ENCODE measurements at regions not wholly inside any gene's neighbourhood (a gene's known extent, or its start where the extent isn't known, plus 50 kb on each side); places are given as distances from the start of the nearest gene placed in this dataset.
"Not testable (repeated sequence)": the region's sequence is repeated elsewhere in the genome, so short reads cannot be mapped to it uniquely, and the experiment has no call there.

- DNase-seq (ENCODE audit: low spot score), result no peak
Measured at GRCh38 chr14:95818581-95818980, 58.1 kb upstream of the TUNAR start.

GRCh38 chr14:95817271-95817670 lies 59.4 kb upstream of the TUNAR start:
- no peak for DNase-seq (ENCODE audit: low spot score)

GRCh38 chr14:95816539-95816938 lies 60.1 kb upstream of the TUNAR start:
- DNase-seq (ENCODE audit: low spot score), result no peak

- no peak for DNase-seq (ENCODE audit: low spot score)
Measured at GRCh38 chr14:95815226-95815690, 61.4 kb upstream of the TUNAR start.

GRCh38 chr14:95814363-95815225 lies 62.0 kb upstream of the TUNAR start:
- no peak for DNase-seq (ENCODE audit: low spot score)

DNA sequence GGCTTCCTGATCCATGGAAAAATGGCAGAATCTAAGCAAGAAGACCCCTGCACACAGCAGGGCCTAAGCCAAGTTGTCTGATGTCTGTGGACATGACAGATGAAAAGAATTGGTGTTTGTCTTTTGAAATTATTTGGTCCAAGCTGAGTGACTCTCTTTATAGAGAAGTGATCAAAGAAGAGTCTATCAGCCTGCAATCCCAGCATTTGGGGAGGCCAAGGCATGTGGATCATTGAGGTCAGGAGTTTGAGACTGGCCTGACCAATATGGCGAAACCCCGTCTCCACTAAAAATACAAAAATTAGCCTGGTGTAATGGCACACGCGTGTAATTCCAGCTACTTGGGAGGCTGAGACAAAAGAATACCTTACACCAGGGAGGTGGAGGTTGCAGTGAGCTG lies 64.8 kb upstream of the TUNAR start:
- DNase-seq (ENCODE audit: low spot score), result no peak

- no peak for DNase-seq (ENCODE audit: low spot score)
Measured at GRCh38 chr14:95808371-95808770, 68.3 kb upstream of the TUNAR start.

DNA sequence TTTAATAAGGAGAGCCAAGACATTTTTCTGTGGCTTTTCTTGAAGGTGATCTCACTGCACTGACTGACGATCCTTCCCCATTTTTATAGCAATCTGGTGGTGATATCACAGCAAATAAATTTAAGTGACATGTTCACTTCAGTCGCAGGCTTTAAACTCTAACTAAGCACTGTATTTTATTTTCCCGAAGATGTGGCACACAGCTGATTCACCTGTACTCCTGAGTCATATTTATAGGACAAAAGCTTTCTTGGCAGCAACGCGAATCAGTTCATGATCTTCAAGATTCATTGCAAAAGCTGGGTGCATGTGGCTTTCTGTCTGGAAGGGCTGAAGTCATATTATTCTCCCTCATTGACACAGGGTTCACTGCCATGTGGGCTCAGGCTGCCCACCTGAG lies 79.8 kb upstream of the TUNAR start:
- DNase-seq (ENCODE audit: low spot score), result no peak

DNA sequence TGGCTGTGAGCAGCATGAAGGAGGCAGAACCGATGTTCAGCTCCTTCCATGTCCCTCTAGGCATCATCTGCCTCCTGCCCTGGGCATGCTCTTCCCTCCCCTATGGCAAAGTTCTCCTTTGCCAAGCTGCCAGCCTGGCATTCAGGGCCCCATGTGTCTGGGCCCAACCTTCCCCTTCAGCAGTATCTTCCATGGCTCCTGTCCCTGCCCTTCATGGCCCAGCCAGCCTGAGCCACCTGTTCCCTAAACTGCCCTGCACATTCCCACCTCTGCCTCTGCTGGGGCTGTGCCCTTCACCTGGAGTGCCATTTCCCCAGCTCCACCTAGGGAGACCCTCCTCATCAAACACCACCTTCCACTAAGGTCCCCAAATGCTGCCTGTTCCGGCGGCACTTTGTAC lies 74.0 kb upstream of the TCL1A start:
- no peak for DNase-seq (ENCODE audit: low spot score)

GRCh38 chr14:95786566-95786965 lies 72.6 kb upstream of the TCL1A start:
- DNase-seq (ENCODE audit: low spot score), result no peak

DNA sequence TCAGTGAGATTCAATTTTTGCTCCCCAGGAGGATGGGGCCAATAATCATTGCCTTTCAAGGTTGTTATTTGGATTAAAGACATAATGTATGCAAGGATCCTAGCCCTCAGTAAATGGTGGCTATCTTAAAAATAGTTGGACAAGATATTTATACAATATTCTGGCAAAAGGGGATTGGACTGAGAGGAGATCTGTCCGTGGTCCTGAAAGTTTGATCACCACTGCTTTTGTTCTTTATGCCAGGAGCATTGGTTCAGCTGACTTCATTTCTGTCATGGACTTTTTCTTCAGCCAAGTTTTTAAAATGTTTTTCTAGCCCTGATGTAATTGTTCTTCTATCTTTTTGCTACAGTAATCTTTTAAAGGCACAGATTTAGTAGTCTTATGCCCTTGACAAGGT lies 70.2 kb upstream of the TCL1A start:
- peak; percentile 44 for DNase-seq (ENCODE audit: low spot score)

GRCh38 chr14:95776798-95777534 lies 63.0 kb upstream of the TCL1A start:
- no peak for DNase-seq (ENCODE audit: low spot score)

DNA sequence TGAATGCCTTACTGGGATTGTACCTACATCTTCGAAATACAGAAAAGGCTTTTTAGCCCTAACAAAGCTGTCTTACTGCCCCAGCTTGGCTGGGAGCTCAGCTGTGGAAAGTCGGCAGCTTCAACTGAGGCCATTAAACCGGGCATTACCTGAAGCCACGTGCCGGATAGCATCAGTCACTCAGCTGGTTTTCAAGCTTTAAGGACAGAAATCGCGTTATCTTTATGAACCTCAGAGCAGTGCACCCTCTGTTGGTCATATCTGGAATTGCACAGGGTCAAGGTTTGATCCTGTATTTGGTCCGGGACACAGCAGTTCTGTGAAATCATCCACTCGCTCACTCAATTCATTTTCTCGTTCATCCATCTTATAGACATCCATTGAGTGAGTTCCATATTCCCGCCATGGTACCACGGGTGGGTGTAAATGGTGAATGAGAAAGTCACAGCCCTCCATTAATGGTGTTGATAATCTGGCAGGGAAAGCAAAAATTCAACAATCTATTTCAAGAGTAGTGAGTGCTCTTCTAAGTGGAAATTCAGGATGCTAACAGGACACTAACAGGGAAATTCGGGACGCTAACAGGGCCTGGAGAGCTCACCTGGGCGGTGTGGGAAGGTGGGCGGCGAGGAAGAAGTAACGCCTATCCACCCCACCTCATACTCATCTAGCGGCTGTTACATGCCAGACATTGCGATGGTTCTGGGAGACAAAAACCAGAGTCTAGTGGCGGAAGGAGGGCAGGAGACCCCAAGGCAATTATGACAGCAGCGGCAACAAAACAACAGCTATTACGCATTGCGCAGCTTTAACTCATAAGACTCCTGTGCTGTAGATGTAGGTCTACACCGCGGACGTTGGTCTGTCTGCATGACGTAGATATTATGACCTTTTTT lies 60.6 kb upstream of the TCL1A start:
- DNase-seq (ENCODE audit: low spot score), result peak; percentile 45

DNA sequence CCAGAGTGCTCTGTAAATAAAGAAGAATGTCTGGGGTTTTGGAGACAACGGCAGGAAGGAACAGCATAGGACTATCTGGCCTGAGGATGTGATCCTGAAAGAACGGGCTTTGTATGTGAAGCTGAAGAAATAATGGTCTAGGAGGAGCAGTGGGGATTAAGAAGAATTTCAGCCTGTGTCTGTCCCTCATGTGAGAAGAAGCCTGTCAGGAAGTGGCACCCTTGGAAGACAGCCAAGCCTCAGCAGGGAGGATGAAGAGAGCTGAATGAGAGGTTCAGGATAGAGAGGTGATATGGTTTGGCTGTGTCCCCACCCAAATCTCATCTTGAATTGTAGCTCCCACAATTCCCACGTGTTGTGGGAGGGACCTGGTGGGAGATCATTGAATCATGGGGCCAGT lies 56.9 kb upstream of the TCL1A start:
- DNase-seq (ENCODE audit: low spot score), result no peak

- DNase-seq (ENCODE audit: low spot score), result no peak
Measured at GRCh38 chr14:95769976-95770375, 56.1 kb upstream of the TCL1A start.

DNA sequence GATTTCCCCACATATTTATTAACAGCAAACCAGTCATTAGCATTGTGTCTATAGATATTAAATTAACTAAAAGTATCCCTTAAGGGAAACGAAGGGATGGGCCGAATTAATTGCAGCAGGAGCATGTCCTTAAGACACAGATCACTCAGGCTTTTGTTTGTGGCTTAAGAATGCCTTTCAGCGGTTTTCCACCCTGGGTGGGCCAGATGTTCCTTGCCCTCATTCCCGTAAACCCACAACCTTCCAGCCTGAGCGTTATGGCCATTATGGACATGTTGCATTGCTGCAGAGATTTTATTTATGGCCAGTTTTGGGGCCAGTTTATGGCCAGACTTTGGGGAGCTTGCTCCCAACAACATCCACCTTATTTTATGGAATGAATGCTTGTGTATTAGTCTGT lies 55.5 kb upstream of the TCL1A start:
- DNase-seq (ENCODE audit: low spot score), result not testable (repeated sequence)

GRCh38 chr14:95765051-95765450 lies 51.1 kb upstream of the TCL1A start:
- no peak for DNase-seq (ENCODE audit: low spot score)

GRCh38 chr14:95763875-95764274 lies 50.0 kb upstream of the TCL1A start:
- no peak for DNase-seq (ENCODE audit: low spot score)

All from COLO829 (cell line).